ENCODE measurements at regions not wholly inside any gene's neighbourhood (a gene's known extent, or its start where the extent isn't known, plus 50 kb on each side); places are given as distances from the start of the nearest gene placed in this dataset.
"Not testable (repeated sequence)": the region's sequence is repeated elsewhere in the genome, so short reads cannot be mapped to it uniquely, and the experiment has no call there.

DNA sequence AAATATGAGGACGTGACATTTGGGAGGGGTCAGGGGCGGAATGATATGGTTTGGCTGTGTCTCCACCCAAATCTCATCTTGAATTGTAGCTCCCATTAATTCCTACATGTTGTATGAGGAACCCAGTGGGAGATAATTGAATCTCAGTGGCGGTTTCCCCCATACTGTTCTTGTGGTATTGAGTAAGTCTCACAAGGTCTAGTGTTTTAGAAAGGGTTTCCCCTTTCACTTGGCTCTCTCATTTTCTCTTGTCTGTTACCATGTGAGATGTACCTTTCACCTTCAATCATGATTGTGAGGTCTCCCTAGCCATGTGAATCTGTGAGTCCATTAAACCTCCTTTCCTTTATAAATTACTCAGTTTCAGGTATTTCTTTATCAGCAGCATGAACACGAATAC, 663.6 kb upstream of the CHRM3 start:
- no peak for DNase-seq

DNA sequence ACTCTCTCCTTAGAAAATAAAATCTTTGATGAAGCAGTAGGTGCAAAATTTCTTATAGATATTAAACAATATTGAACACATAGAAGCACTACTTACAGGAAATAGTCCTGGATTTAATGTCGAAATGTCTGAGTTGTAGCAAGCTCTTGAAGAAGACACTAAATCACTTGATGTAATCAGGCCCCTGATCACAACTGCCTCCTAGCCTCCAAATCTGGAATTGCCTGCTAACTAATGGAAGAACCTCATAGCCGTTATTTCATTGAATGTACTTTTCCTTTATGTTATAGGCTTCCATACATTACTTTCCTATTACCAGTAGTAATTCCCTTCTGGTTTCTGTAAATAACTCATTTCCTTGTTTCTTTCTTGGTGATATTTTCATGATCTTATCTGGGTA, 675.7 kb upstream of the CHRM3 start:
- no peak for DNase-seq

DNA sequence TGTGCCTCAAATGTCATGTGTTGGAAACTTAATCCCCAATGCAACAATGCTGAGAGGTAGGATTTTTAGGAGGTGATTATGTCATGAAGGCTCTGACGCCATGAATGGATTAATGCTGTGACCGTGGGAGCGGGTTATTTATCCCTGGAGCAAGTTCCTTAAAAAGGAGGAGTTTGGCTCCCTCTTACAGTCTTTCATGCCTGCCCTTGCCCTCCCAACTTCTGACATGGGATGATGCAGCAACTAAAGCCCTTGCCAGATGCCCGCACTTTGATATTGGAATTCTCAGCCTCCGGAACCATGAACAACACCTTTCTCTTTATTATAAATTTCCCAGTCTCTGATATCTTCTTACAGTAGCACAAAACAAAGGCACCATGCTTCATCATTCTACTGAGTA, 685.3 kb upstream of the CHRM3 start:
- DNase-seq: no peak

DNA sequence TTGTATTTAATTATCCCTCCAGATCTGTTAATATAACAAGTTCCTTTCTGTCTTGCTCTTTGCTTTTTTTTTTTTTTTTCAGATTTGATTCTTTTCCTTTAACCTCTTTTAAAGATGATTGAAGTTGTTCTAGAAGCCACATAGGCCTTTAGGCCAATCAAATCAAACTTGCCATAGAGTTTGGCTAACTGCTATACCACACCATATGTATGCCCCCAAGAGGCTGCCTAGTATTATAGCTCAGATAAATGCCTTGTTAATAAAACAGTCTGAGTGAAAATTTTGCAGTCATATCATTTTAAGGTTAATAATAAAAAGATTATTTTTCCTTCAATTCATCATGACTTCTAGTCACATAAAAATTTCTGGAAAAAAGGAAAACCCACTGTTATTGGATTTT, 696.0 kb upstream of the CHRM3 start:
- DNase-seq: no peak

DNA sequence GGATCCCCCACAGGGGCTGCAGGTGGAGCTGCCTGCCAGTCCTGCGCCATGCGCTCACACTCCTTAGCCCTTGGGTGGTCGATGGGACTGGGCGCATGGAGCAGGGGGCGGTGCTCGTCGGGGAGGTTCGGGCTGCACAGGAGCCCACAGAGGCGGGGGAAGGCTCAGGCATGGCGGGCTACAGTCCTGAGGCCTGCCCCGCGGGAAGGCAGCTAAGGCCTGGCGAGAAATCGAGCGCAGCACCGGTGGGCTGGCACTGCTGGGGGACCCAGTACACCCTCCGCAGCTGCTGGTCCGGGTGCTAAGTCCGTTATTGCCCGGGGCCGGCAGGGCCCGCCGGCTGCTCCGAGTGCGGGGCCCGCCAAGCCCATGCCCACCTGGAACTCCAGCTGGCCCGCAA, 701.8 kb upstream of the CHRM3 start:
- not testable (repeated sequence) for DNase-seq

DNA sequence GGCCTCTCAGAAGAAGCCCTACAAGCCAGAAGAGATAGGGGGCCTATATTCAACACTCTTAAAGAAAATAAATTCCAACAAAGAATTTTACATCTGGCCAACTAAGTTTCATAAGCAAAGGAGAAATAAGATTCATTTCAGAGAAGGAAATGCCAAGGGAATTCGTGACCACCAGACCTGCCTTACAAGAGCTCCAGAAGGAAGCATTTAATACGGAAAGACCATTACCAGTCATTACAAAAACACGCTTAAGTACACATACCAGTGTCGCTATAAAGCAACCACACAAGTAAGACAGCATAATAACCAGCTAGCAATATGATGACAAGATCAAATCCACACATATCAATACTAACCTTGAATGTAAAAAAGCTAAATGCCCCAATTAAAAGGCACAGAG, 704.9 kb upstream of the CHRM3 start:
- DNase-seq: no peak

DNA sequence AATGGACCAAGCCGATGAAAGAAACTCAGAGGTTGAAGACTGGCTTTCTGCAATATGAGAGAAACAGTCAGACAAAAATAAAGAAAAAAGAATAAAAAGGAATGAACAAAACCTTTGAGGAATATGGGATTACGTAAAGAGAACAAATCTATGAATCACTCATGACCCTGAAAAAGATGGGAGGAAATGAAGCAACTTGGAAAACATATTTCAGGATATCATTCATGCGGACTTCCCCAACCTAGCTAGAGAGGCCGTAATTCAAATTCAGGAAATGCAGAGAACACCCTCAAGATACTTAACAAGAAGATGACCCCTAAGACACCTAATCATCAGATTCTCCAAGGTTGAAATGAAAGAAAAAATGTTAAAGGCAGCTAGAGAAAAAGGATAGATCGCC, 705.3 kb upstream of the CHRM3 start:
- no peak for DNase-seq

DNA sequence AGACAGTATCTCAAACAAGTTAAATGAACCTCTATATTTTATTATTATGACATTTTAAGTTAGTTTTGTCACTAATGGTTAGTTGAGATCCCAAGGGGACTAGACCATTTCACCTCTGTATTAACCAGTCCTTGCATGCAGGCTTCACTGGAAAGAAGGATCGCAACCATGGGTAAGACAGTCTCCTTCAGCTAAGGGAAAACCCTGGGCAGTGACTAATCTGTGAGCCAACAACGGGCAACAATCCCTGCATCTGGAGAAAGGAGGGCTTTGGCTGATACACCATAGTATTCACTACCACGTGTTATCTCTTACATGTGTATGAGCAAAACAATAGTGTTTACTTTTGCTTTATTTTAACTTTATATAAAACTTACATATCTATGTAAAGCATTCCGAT, 708.8 kb upstream of the CHRM3 start:
- no peak for DNase-seq

DNA sequence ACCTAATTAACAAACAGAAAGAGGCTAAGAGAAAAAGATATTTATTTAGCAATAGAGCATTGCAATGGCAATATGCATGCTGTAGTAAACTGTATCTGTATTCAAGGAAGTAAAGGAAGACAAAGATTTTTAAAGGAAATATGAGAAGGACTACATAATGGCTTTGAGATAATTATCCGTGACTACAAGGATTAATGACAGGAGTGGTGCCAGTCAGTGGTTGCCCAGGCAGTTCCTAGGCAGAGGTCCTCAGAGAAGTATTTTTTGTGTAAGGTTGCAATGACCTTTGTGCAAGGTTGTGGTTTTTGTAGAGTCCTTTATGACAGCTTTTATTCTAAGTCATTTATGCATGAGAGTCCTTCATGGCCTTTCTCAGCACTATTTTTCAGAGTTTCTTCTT, 711.1 kb upstream of the CHRM3 start:
- no peak for DNase-seq

DNA sequence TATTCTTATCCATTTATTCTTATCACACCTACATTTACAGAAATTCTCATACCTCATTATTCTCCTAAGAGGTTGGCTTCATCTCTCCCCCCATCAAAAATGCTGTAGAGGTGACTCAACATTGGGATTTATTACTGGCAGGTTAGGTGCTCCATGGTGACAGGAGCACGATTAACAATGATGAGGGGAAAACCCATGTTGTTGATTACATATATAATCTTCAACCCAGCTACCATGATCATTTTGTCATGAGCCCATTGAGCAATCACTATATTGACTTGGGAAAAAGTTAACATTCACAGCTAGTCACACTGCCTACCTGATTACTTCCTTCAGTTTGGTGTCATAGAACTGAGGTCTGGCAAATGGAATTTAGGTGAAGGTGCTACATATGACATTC, 712.1 kb upstream of the CHRM3 start:
- no peak for DNase-seq

DNA sequence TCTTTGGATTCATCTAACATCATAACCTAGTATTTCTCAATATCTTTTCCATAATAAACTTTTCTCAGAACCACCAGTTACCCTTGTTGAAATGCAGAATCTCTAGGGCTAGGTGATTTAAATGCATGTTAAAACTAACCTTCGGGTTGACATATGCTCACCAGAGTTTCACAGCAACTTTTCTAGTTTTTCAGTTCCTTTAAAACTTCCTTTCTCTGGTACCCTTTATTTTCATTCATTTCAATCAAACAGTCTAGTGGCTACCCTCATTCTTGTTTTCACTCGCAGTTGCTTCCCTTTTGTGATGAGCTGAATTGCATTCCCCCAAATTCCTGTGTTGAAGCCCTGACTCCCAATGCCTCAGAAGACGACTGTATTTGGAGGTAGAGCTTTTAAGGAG, 712.8 kb upstream of the CHRM3 start:
- DNase-seq: no peak

DNA sequence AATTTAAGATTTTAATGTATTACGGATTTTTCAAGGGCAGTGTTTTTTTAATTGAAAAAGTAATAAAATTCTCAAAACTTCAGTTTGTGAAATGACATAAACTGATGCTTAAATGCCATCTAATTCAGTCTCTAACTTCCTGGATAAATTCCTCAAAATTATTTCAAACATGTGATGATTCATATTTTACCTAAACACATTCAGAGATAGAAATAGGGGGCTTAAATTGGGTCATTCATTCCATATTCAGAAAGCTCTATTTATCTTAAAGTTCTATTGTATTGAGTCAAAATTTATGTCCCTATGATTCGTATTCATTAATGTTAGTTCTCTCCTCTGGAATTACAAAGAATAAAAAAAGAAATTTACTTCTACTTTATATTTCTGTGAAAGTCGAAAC, 713.6 kb upstream of the CHRM3 start:
- DNase-seq: no peak

DNA sequence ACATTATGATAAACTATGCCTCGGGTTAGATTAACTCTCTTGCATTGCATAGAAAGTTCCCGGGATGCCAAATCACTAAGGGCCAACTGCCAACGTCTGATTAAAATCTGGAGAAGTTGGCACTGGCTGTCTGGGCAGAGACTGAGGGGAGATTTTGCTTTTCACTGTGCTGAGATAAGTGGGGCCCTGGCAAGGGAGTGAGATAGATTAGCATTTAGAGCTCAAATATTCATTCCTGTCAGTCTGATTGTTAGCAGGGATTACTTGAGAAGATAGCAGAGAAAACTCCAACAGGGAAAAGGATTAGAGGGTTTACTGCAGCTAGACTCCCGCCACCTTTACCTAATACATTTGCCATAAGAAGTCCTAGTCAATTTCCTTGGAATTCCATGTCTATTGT, 714.1 kb upstream of the CHRM3 start:
- peak; percentile 54 for DNase-seq

DNA sequence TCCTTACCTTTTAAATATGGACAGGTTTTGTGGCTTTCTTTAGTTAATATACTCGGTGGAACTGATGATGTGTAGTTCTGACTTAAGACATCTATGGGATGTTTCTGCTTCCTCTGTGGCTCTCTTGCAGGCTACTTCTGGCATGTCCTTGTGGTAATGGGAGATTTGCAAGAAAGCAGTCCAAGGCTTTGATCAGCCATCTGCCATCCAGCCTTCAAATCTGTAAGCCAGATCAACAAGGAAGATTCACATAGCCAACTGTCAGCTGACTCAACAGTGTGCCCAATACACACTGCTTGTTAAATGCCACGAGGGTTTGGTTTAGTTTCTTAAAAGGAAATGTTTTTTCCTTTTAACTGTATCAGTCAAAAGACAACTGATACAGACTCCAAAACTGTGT, 722.2 kb upstream of the CHRM3 start:
- DNase-seq: peak; percentile 10

DNA sequence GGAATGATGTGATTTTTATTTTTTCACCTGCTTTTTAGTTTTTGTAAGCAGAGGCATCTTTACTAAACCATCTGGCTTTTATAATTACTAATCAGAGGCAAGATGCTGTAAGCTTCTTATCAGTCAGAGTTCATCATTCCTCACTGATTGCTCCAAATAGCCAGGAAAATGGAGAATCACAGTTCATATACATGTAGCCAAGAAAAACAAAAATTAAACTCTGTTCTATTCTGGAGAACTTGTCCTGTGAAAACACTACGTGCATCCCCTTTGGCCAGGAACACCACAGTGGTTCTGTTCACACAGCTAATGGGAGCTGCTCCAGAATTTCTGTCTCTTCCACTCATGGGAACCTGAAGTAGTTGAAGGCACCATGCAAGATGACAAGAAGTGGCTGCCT, 725.5 kb upstream of the CHRM3 start:
- no peak for DNase-seq

DNA sequence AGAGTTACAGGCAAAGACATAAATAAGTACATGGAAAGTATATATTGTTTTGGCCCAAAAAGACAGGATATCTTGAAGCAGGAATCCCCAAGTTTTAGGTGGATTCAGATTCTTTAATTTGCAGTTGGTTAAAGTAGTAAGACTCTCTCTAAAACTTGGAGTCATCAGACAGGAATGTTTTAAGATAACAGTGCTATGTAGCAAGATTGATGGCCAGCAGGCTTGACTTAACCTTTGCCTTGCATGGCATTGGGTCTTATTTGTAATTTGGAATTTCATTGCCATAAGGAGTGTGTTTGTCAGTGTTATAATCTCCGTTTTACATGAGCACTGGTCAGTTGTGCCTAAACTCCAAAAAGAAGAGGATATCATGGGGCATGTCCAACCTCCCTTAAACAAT, 727.6 kb upstream of the CHRM3 start:
- DNase-seq: no peak

DNA sequence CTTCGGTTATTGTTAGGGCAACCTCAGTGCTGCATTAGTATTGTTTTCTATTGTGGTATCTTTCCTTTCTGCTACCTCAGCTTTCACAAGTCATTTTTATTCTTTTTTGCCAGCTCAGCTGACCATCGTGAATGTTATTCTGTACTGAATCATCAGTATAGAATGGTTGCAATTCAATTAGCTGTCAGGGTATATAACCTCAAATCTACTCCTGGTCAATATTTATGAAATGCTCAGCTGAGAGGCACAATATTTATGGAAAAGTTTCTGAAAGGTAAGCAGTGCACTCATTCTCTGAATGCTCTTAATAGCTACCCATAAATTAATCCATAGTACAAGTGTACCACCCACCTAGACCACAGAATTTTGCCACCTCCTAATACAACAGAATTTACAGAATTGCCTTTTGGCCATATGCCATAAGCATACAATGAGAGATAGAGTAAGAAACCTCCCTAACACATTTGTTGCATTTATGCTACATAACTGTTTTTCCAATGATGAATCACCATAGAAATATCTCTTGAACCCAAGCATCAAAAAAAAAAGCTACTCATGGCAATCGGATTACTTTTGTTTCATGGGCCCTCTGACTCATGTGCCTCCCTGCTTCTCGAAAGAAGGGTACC, 732.6 kb upstream of the CHRM3 start:
- DNase-seq: no peak

DNA sequence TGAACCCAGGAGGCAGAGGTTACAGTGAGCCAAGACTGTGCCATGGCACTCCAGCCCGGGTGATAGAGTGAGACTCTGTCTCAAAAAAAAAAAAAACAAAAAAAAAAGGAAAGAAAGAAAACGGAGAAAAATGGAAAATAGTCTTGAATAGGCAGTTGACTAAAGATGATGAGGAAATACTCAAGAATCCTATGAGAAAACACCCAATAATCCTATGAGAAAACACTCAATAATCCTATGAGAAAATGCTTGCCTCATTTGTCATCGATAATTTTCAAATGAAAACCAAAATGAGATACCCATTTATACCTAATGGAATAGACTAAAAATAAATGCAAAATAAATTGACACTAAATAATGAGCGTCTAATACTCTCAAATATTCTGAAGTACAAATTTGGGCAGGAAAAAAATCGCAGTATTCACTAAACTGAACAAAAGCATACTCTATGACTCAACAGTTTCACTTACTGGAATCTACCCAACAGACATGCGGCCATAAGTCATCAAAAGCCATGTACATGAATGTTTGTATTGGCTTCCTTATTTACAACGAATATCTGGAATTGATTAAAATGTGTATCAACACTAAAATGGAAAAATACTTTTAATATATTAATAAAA, 733.9 kb upstream of the CHRM3 start:
- no peak for DNase-seq

DNA sequence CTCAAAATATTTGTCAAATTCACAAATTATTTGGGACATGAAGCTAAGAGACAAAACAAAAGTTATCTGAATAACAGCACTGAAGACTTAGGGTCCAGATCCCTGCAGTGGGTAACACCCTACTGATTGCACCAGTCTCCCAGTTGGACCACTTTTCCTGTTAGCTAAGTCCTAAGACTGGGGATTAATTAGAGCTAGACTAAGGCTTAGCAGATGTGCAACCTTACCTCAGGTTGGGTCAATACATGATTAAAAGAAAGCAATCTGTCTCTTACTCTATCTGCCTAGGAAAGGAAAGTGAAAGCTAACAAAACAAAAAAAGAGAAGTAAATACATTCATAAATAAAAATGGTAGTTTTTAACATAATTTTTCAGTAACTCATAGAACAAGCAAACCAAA, 737.2 kb upstream of the CHRM3 start:
- DNase-seq: no peak

DNA sequence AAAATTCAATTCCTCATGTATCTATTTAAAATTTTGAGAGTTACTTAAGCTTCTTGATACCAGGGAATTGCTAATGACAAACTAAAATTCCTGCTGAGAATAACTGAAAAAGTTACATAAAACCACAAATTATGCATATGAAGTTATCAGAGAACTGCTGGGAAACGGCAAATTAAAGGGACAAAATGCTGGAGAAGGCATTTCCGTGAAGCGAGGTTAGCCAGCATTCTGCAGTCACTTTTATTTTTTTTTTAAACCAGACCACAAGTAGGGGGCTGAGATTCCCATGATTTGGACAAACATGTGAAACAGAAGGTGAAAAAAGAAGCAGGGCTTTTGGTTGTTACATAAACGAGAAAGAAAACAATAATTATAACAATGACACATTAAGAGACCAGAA, 737.6 kb upstream of the CHRM3 start:
- DNase-seq: no peak

DNA sequence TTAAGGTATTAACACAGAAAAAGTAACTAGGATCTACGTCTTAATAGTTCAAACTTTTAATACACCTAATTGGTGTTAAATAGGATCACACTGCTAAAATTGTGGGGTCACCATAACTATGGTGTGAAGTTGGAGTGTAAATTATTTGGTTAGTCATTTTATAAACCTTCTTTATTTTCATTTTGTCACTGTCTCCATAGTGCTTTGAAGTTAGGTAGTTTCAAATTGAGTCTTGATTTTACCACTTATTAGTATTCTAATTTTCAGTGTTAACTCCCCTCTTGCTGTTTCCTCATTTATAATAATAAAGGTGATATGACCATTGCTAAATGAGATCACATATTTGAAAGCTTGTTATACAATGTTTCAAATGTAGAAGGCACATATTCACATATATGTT, 738.1 kb upstream of the CHRM3 start:
- DNase-seq: no peak

DNA sequence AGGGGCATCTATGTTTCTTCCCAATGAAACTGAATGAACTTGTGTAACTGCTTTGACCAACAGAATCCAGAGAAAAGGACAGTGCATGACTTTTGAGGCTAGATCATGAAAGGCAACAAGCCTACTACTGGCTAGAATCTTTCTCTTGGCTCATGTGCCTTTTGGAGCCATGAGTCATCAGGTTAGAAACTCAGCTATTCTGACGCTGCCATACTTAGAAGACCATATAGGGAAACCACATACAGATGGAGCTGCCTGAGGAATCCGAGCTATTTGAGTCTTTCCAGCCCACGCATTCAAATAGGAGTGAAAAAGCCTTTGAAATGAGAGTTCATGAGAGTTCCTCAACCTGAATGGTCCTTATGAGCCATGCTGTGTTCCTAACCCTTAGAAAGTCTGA, 738.5 kb upstream of the CHRM3 start:
- peak; percentile 44 for DNase-seq

DNA sequence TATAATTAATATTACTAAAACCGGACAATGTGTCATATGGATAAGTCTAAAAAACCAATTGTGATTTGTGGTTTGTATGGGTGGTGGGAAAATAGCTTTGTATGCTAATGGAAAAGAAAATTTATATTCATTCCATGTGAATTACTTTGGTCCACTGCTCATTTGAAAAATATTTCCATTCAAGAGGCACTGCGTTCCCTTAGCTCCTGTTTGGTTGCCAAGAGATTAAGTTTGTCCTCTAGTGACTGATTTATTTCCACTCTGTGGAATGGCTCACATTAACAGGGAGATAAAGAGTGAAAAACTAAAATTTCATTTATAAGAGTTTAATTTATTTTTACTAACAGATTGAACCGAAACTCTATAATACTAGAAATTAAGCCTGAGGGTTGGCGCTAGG, 744.1 kb upstream of the CHRM3 start:
- no peak for DNase-seq

DNA sequence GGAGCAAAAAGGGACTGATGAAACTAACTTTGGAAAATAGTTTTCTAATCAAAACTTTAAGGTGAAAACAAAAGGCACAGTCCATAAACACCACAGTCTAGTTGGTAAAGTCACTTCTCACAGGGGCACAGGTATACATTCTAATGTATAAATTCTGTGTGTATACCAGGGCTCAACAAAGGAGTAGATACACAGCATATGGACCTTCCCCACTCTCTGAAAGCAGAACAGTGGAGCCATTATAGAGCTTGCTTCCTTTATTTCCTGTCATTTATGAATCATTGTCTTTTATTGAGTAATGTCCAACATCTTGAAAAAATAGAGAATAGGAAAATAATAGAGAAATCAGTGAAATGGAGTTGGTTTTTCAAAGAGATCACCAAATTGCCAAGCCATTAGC, 746.5 kb upstream of the CHRM3 start:
- DNase-seq: no peak

DNA sequence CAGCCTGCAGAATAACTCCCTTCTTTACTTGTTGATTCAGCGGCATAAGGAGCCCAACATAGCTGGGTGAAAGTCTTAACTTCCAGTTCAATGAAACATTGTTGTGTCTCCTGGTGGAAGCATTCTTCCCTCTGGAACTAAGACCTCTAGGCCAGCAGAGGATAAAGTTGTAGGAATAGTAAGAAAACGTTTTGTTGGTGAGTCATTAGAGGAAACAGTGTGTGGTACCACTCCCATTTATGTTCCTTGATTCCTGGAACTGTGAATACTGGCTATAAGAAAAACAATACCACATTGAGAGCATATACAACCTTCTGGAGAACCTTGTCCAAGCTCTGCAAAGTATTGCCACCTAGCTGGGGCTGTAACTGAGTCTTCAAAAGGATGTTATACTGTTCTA, 737.4 kb upstream of the ZP4 start:
- no peak for DNase-seq

DNA sequence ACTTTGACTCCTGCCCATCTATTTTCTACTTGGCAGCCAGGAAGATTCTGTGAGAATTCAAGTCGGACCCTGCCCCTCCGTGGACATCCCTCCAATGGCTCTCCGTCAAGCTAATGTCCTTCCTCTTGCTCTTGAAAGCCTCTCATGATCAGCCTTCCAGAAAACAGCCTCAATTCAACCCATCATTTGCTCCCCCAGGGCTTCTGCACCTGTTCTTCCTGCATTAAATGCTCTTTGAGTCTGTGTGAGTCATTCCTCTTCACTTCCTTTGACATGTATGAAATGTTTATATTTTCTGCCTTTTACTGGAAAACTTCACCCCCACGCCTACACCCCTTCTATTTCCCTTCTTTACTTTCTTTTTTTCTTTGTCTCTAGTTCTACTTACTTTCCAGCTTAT, 734.1 kb upstream of the ZP4 start:
- peak; percentile 7 for DNase-seq
